ENCODE measurements at regions not wholly inside any gene's neighbourhood (a gene's known extent, or its start where the extent isn't known, plus 50 kb on each side); places are given as distances from the start of the nearest gene placed in this dataset.
A peak's percentile ranks its signal among the peaks of the same experiment; 100 is the strongest.

- no peak overlapping the region for H3K4me3 Mint-ChIP-seq
- H3K27me3 Mint-ChIP-seq (ENCODE audit: low read depth) = peaks cover 15% of the 10 kb centered on the region
- H3K4me1 Mint-ChIP-seq (ENCODE audit: low read depth) = peaks cover 17% of the 10 kb centered on the region
- no peak for DNase-seq
- no peaks in the 10 kb centered on the region for H3K9me3 Mint-ChIP-seq
- H3K36me3 Mint-ChIP-seq (ENCODE audit: insufficient read depth) = no peaks in the 10 kb centered on the region
- no peak for ATAC-seq
Measured at GRCh38 chr1:55289042-55289441, 73.9 kb upstream of the USP24 start.

DNA sequence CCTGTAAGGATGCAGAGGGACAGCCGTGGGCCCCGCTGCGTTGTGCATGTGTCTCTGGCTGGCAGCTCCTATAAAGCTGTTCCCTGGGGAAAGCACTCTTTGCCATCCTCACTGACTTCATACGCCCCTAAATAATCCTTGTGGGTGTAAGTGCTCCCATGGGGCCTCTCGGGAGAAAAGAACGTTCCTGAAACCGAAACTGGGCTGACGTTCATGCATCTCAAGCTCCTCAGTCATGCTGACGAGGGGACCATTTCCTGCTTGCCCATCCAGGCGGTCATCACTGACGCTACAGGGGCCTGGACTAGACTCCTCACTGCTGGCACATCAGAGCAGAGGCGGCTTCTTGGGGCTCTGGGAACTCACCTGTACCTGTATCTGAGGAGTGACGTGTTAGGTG, 73.1 kb upstream of the USP24 start:
- H3K36me3 Mint-ChIP-seq (ENCODE audit: insufficient read depth) = no peaks in the 10 kb centered on the region
- peaks cover 17% of the 10 kb centered on the region for H3K4me1 Mint-ChIP-seq (ENCODE audit: low read depth)
- ATAC-seq (no peak), DNase-seq (no peak)
- H3K27me3 Mint-ChIP-seq (ENCODE audit: low read depth) = peaks cover 11% of the 10 kb centered on the region
- no peak overlapping the region for H3K4me3 Mint-ChIP-seq
- no peaks in the 10 kb centered on the region for H3K9me3 Mint-ChIP-seq

DNA sequence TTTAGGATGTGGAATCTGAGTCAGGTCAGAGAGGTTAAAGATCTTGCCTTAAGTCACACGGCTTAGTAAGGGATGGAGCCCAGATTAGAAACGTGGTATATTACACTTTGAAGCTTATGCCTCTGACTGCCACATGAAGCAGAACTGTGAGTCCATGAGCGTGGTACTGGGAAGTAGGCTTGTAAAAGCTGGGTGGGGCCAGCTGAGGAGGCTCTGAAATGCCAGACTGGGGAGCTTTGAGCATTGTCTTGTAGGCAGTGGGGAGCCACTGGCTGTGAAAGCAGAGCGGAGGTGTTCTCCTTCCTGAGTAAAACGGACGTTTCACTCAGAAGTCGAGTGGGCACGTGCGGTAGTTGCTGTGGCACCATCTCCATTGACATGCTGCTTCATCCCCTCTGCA, 72.6 kb upstream of the USP24 start:
- peaks cover 17% of the 10 kb centered on the region for H3K4me1 Mint-ChIP-seq (ENCODE audit: low read depth)
- no peaks in the 10 kb centered on the region for H3K9me3 Mint-ChIP-seq
- H3K4me3 Mint-ChIP-seq = no peak overlapping the region
- H3K27me3 Mint-ChIP-seq (ENCODE audit: low read depth) = peaks cover 11% of the 10 kb centered on the region
- H3K36me3 Mint-ChIP-seq (ENCODE audit: insufficient read depth) = no peaks in the 10 kb centered on the region
- no peak for DNase-seq
- ATAC-seq = no peak

GRCh38 chr1:55286856-55287602, 71.9 kb upstream of the USP24 start:
- peaks cover 17% of the 10 kb centered on the region for H3K4me1 Mint-ChIP-seq (ENCODE audit: low read depth)
- no peak for DNase-seq
- no peaks in the 10 kb centered on the region for H3K36me3 Mint-ChIP-seq (ENCODE audit: insufficient read depth)
- H3K9me3 Mint-ChIP-seq = no peaks in the 10 kb centered on the region
- peaks cover 8% of the 10 kb centered on the region for H3K27me3 Mint-ChIP-seq (ENCODE audit: low read depth)
- peak overlapping the region; percentile 4 for H3K4me3 Mint-ChIP-seq
- ATAC-seq = peak; percentile 53 to 62

DNA sequence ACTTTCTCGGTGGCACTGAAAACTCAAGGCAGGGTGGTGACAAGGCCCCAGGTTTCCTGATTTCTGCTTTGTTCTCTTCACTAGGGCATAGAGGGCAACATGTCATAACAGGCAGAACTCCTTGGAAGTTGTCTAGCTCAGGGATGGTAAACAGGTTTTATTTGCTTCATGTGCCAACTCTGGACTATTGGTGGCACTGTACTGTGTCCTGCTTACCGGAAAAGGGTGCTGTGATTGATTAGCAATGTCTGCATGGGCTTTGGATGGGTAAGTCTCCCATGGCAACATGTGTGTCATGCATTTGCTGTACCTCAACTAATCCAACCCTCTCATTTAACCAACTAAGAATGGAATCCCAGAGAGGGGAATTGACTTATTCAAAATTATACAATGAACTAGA, 70.7 kb upstream of the USP24 start:
- Mint-ChIP-seq H3K4me3 (no peak overlapping the region), H3K36me3 (ENCODE audit: insufficient read depth) (no peaks in the 10 kb centered on the region), H3K27me3 (ENCODE audit: low read depth) (peaks cover 5% of the 10 kb centered on the region), H3K4me1 (ENCODE audit: low read depth) (peaks cover 17% of the 10 kb centered on the region), H3K9me3 (no peaks in the 10 kb centered on the region)
- DNase-seq (no peak), ATAC-seq (no peak)

- DNase-seq = no peak
- ATAC-seq = no peak
- Mint-ChIP-seq H3K4me1 (ENCODE audit: low read depth) (peaks cover 17% of the 10 kb centered on the region), H3K27me3 (ENCODE audit: low read depth) (peaks cover 5% of the 10 kb centered on the region), H3K9me3 (no peaks in the 10 kb centered on the region), H3K4me3 (no peak overlapping the region), H3K36me3 (ENCODE audit: insufficient read depth) (no peaks in the 10 kb centered on the region)
Measured at GRCh38 chr1:55284856-55285255, 69.7 kb upstream of the USP24 start.

DNA sequence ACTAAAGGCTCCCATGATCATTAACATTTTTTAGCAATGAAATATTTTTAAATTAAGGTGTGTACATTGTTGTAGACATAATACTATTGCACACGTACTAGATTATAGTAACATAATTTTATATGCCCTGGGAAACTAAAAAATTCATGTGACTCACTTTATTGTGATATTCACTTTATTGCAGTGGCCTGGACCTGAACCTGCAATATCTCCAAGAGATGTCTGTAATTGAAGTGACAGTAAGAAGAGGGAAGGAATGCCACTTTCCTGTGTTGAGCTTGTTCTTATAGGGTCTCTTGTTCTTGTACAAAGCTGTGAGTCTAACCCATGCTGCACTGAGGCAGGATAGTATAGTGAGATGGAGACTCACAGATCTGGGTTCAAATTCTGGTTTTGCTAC, 66.9 kb upstream of the USP24 start:
- H3K27me3 Mint-ChIP-seq (ENCODE audit: low read depth) = no peaks in the 10 kb centered on the region
- H3K9me3 Mint-ChIP-seq = no peaks in the 10 kb centered on the region
- no peak for DNase-seq
- peaks cover 13% of the 10 kb centered on the region for H3K4me1 Mint-ChIP-seq (ENCODE audit: low read depth)
- H3K36me3 Mint-ChIP-seq (ENCODE audit: insufficient read depth) = no peaks in the 10 kb centered on the region
- H3K4me3 Mint-ChIP-seq = no peak overlapping the region
- no peak for ATAC-seq

DNA sequence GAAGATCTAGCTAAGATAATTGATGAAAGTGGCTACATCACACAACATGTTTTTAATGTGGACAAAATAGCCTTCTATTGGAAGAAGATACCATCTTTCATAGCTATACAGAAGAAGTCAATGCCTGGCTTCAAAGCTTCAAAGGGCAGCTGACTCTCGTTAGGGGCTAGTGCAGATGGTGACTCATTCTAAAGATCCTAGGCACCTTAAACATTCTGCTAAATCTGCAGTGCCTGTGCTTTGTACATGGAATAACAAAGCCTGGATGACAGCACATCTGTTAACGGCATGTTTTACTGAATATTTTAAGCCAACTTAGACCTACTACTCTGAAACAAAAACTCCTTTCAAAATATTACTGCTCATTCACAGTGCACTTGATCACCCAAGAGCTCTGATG, 65.6 kb upstream of the USP24 start:
- Mint-ChIP-seq H3K4me1 (ENCODE audit: low read depth) (peaks cover 15% of the 10 kb centered on the region), H3K9me3 (no peaks in the 10 kb centered on the region), H3K36me3 (ENCODE audit: insufficient read depth) (no peaks in the 10 kb centered on the region), H3K27me3 (ENCODE audit: low read depth) (no peaks in the 10 kb centered on the region), H3K4me3 (no peak overlapping the region)
- no peak for ATAC-seq
- DNase-seq = no peak

DNA sequence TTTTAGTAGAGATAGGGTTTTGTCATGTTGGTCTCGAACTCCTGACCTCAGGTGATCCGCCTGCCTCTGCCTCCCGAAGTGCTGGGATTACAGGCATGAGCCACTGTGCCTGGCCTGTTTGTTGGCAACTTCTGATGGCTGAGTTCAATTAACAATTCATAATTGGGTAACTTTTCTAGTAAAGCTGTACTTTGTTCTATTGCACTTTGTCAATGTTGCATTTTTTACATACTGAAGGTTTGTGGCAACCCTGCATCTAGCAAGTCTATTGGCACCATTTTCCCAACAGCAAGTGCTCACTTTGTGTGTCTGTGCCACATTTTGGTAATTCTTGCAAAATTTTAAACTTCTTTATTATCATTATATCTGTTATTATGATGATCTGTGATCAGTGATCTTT, 64.5 kb upstream of the USP24 start:
- no peak overlapping the region for H3K4me3 Mint-ChIP-seq
- DNase-seq (no peak), ATAC-seq (no peak)
- H3K4me1 Mint-ChIP-seq (ENCODE audit: low read depth) = peaks cover 15% of the 10 kb centered on the region
- H3K36me3 Mint-ChIP-seq (ENCODE audit: insufficient read depth) = no peaks in the 10 kb centered on the region
- H3K27me3 Mint-ChIP-seq (ENCODE audit: low read depth) = no peaks in the 10 kb centered on the region
- H3K9me3 Mint-ChIP-seq = no peaks in the 10 kb centered on the region

DNA sequence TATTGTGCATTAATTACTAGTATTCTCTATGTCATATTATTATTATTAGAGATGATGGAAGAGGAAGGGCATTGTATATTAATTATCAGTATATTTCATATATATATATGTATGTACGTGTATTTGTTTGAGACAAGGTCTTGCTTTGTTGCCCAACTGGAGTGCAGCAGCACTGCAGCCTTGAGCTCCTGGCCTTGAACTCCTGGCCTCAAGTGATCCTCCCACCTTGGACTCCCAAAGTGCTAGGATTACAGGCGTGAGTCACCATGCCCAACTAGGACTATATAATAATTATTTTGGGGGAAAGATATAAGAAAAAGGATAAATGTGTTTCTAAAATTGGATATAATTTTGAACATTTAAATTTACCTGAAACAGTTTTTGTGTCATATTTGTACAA, 63.2 kb upstream of the USP24 start:
- no peaks in the 10 kb centered on the region for H3K36me3 Mint-ChIP-seq (ENCODE audit: insufficient read depth)
- H3K4me1 Mint-ChIP-seq (ENCODE audit: low read depth) = peaks cover 15% of the 10 kb centered on the region
- H3K9me3 Mint-ChIP-seq = no peaks in the 10 kb centered on the region

GRCh38 chr1:55277377-55278130, 62.4 kb upstream of the USP24 start:
- Mint-ChIP-seq H3K27me3 (ENCODE audit: low read depth) (no peaks in the 10 kb centered on the region), H3K9me3 (no peaks in the 10 kb centered on the region), H3K36me3 (ENCODE audit: insufficient read depth) (no peaks in the 10 kb centered on the region), H3K4me3 (no peak overlapping the region), H3K4me1 (ENCODE audit: low read depth) (peaks cover 15% of the 10 kb centered on the region)
- peak; percentile 91 to 94 for ATAC-seq
- DNase-seq = peak; percentile 84

More for the DNA sequence above, 63.2 kb upstream of the USP24 start:
- Mint-ChIP-seq H3K27me3 (ENCODE audit: low read depth) (no peaks in the 10 kb centered on the region), H3K4me3 (no peak overlapping the region)
- no peak for DNase-seq
- ATAC-seq = no peak

DNA sequence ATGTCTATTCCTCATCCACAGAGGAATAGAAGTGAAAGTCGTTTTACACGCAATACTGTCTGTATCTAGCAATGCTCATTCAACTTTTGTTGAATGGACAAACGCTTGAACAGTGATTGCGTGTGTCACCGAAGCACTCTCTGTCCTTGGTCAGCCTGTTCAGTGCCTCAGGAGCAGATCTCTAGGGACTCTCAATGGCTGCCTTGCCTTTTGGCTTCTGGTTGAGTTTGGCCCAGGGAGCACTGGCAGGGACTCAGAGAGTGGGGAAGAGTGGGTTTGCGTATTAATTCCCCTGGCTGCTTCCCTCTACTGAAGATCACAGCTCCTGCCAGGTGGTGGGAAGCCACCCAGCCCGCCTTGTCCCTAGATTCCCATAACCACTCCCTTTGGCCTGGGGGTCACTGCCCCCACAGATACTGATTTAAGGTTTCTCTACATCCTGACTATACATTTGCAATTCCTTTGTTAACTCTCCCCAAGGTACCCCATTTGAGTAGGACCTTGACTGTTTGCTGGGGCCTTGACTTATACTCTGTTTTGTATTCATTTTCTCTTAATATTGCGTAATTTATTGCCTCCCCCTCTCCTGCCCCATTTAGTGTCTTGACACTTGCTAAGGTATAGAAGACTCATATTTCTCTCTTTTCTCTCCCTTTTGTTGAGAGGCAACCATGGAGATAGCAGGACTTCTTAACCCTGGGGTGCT, 61.7 kb upstream of the USP24 start:
- H3K9me3 Mint-ChIP-seq = no peaks in the 10 kb centered on the region
- no peak overlapping the region for H3K4me3 Mint-ChIP-seq
- no peaks in the 10 kb centered on the region for H3K27me3 Mint-ChIP-seq (ENCODE audit: low read depth)
- ATAC-seq = no peak
- H3K4me1 Mint-ChIP-seq (ENCODE audit: low read depth) = peaks cover 15% of the 10 kb centered on the region
- DNase-seq = no peak
- no peaks in the 10 kb centered on the region for H3K36me3 Mint-ChIP-seq (ENCODE audit: insufficient read depth)

- Mint-ChIP-seq H3K27me3 (ENCODE audit: low read depth) (no peaks in the 10 kb centered on the region), H3K36me3 (ENCODE audit: insufficient read depth) (no peaks in the 10 kb centered on the region), H3K9me3 (no peaks in the 10 kb centered on the region), H3K4me3 (no peak overlapping the region), H3K4me1 (ENCODE audit: low read depth) (peaks cover 15% of the 10 kb centered on the region)
- ATAC-seq = no peak
- no peak for DNase-seq
Measured at GRCh38 chr1:55275941-55276341, 60.8 kb upstream of the USP24 start.

DNA sequence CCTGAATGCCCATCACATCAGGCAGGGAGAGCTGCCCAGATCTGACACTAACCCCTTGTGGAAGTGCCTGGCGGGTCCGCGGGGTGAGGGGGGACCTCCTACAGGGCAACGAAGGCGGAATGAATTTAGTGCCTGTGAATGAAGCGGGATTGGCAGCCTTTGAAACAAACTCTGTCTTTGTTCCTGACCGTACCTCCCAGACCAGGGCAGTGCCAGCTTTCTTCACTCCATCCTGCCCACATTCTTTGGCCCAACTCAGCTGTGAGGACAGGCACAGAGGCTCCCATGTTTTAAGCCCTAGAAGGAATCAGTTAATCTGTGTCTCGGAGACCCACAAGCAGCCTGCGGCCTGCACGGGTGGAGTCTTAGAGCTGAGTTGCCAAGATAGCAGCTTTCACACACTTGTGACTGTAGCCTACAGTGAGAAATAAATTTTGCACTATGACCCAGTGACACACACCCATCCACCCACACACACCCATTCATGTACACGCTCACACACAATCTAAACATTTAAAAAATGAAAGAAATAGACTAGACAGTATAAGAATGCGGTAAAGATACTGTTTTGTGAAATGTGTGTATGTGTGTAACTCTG, 60.1 kb upstream of the USP24 start:
- no peak overlapping the region for H3K4me3 Mint-ChIP-seq
- no peaks in the 10 kb centered on the region for H3K9me3 Mint-ChIP-seq
- no peak for DNase-seq
- ATAC-seq = no peak
- H3K27me3 Mint-ChIP-seq (ENCODE audit: low read depth) = no peaks in the 10 kb centered on the region
- H3K36me3 Mint-ChIP-seq (ENCODE audit: insufficient read depth) = no peaks in the 10 kb centered on the region
- H3K4me1 Mint-ChIP-seq (ENCODE audit: low read depth) = peaks cover 15% of the 10 kb centered on the region
